ENCODE measurements at regions not wholly inside any gene's neighbourhood (a gene's known extent, or its start where the extent isn't known, plus 50 kb on each side); places are given as distances from the start of the nearest gene placed in this dataset.

DNA sequence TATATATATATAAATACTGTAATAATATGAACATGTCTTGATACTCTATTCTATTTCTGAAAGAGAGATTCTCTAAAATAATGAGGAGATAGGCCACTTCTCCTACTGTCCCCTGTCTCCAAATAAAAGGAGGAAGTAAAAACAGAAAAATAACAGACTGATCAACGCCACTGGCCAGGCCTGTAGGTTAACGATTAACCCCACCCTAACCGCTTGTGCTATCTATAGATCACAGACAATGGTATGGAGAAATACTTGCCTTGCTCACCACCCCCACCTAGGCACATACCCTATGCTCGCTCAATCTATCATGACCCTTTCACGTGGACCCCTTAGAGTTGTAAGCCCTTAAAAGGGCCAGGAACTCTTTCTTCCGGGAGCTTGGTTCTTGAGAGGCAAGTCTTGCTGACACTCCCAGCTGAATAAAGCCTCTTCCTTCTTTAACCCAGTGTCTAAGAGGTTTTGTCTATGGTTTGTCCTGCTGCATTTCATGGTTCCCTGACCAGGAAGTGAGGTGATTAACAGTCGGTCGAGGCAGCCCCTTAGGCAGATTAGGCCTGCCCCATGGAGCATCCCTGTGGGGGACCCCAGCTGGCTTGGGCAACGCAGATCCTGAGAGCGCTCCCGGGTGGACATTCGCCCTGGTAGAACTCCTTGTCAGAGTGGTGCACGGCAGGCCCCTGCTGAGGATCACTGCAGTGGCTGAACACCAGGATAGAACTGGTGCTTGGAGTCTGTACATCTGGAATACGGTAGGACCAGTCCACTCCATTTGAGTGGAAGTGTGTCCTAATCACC, 521.8 kb upstream of the CNTN3 start:
- H3K4me1 Mint-ChIP-seq (ENCODE audit: unreplicated experiment), result no peaks in the 10 kb centered on the region
- DNase-seq (ENCODE audit: extremely low spot score, unreplicated experiment), result no peak
- peaks cover 13% of the 10 kb centered on the region for H3K9me3 Mint-ChIP-seq (ENCODE audit: unreplicated experiment)
- TF ChIP-seq, protein P1, sequence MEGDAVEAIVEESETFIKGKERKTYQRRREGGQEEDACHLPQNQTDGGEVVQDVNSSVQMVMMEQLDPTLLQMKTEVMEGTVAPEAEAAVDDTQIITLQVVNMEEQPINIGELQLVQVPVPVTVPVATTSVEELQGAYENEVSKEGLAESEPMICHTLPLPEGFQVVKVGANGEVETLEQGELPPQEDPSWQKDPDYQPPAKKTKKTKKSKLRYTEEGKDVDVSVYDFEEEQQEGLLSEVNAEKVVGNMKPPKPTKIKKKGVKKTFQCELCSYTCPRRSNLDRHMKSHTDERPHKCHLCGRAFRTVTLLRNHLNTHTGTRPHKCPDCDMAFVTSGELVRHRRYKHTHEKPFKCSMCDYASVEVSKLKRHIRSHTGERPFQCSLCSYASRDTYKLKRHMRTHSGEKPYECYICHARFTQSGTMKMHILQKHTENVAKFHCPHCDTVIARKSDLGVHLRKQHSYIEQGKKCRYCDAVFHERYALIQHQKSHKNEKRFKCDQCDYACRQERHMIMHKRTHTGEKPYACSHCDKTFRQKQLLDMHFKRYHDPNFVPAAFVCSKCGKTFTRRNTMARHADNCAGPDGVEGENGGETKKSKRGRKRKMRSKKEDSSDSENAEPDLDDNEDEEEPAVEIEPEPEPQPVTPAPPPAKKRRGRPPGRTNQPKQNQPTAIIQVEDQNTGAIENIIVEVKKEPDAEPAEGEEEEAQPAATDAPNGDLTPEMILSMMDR (IDR thresholded peaks at IDR 0.05), result no peak
- H3K27ac Mint-ChIP-seq (ENCODE audit: unreplicated experiment), result no peak overlapping the region
- no peak overlapping the region for H3K4me3 Mint-ChIP-seq (ENCODE audit: unreplicated experiment)
- no peaks in the 10 kb centered on the region for H3K27me3 Mint-ChIP-seq (ENCODE audit: unreplicated experiment)
- H3K36me3 Mint-ChIP-seq (ENCODE audit: unreplicated experiment), result no peaks in the 10 kb centered on the region

DNA sequence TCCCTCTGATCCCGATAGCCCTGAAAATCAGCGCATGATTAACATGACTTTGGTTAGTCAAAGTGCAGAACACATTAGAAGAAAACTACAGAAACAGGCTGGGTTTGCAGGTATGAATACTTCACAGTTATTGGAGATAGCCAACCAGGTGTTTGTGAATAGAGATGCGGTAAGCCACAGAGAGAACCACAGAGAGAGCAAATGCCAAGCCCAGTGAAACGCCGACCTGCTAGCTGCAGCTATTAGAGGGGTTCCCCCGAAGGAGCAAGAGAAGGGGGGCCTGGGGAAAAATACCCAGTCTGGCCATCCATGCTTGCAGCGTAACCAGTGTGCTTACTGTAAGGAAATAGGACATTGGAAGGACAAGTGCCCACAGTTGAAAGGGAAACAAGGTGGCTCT, 523.9 kb upstream of the CNTN3 start:
- TF ChIP-seq, protein P1 (IDR thresholded peaks at IDR 0.05), result no peak
- H3K4me3 Mint-ChIP-seq (ENCODE audit: unreplicated experiment), result no peak overlapping the region
- H3K4me1 Mint-ChIP-seq (ENCODE audit: unreplicated experiment), result no peaks in the 10 kb centered on the region
- H3K27ac Mint-ChIP-seq (ENCODE audit: unreplicated experiment), result no peak overlapping the region
- H3K27me3 Mint-ChIP-seq (ENCODE audit: unreplicated experiment), result no peaks in the 10 kb centered on the region
- DNase-seq (ENCODE audit: extremely low spot score, unreplicated experiment), result no peak
- H3K9me3 Mint-ChIP-seq (ENCODE audit: unreplicated experiment), result peaks cover 25% of the 10 kb centered on the region
- H3K36me3 Mint-ChIP-seq (ENCODE audit: unreplicated experiment), result no peaks in the 10 kb centered on the region

DNA sequence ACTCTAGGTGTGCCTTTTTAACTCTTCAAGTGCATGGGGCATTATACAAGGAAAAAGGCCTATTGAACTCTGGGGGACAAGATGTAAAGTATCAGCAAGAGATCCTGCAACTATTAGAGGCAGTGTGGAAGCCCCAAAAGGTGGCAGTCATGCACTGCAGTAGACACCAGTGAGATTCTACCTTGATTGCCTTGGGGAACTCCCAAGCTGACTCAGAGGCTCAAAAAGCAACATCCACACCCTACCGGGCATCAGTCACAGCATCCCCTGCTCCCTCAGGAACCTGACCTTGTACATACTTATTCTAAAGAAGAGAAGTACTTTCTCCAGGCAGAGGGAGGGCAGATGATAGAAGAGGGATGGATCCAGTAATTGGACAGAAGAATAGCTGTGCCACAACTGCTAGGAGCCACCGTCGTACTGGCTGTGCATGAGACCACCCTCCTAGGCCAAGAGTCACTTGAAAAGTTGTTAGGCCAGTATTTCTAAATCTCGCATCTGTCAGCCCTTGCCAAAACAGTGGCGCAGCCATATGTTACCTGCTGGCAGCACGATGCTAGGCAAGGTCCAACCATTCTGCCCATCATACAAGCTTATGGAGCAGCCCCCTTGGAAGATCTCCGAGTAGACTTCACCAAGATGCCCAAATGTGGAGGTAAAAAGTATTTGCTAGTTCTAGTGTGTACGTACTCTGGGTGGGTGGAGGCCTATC, 523.1 kb upstream of the FRG2C start:
- Mint-ChIP-seq H3K36me3 (ENCODE audit: unreplicated experiment) (no peaks in the 10 kb centered on the region), H3K9me3 (ENCODE audit: unreplicated experiment) (peaks cover 20% of the 10 kb centered on the region), H3K4me3 (ENCODE audit: unreplicated experiment) (no peak overlapping the region), H3K27ac (ENCODE audit: unreplicated experiment) (no peak overlapping the region), H3K4me1 (ENCODE audit: unreplicated experiment) (no peaks in the 10 kb centered on the region), H3K27me3 (ENCODE audit: unreplicated experiment) (no peaks in the 10 kb centered on the region)
- no peak for DNase-seq (ENCODE audit: extremely low spot score, unreplicated experiment)
- TF ChIP-seq, protein P1 (IDR thresholded peaks at IDR 0.05), result no peak

DNA sequence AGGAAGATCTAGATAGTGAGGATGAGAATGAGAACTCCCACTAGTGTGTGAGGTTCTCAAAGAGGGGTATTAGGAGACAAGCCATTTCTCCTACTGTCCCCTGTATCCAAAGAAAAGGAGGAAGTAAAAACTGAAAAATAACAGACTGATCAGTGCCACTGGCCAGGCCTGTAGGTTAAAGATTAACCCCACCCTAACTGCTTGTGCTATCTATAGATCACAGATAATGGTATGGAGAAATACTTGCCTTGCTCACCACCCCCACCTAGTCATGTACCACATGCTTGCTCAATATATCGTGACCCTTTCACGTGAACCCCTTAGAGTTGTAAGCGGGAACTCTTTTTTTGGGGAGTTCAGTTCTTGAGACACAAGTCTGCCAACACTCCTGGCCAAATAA, 519.7 kb upstream of the FRG2C start:
- DNase-seq (ENCODE audit: extremely low spot score, unreplicated experiment), result no peak
- Mint-ChIP-seq H3K36me3 (ENCODE audit: unreplicated experiment) (no peaks in the 10 kb centered on the region), H3K27me3 (ENCODE audit: unreplicated experiment) (no peaks in the 10 kb centered on the region), H3K4me3 (ENCODE audit: unreplicated experiment) (no peak overlapping the region), H3K4me1 (ENCODE audit: unreplicated experiment) (no peaks in the 10 kb centered on the region), H3K27ac (ENCODE audit: unreplicated experiment) (no peak overlapping the region), H3K9me3 (ENCODE audit: unreplicated experiment) (peaks cover 11% of the 10 kb centered on the region)
- TF ChIP-seq, protein P1 (IDR thresholded peaks at IDR 0.05), result no peak

DNA sequence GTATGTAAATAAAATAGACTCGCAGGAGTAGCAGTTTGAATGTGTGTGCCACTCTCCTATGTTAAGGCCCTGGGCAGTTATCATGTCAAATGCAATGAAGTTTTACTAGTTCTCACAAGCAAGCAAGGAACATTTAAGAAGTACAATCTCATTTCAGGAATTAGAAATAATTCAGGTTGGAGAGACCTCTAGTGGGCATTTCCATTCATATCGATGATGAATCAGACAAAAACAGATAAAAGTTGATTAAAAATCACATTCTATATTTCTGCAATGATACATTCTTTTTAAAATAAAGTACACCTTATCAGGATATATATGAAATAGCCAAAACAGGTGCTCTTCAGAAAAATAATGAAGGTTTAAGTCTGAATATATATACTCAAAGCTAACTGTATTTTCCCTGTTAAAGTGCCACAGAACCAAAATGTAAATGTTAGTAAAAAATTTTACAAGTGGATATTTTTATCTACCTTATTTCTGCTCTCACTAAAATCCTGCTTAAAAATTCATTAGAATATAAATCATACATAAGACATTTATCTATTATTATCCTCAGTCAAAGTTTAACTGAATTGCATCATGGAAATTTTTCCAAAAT, 492.4 kb upstream of the FRG2C start:
- no peaks in the 10 kb centered on the region for H3K9me3 Mint-ChIP-seq (ENCODE audit: unreplicated experiment)
- H3K36me3 Mint-ChIP-seq (ENCODE audit: unreplicated experiment), result no peaks in the 10 kb centered on the region
- TF ChIP-seq, protein P1 (IDR thresholded peaks at IDR 0.05), result peak; percentile 54
- H3K27me3 Mint-ChIP-seq (ENCODE audit: unreplicated experiment), result peaks cover 3% of the 10 kb centered on the region
- no peaks in the 10 kb centered on the region for H3K4me1 Mint-ChIP-seq (ENCODE audit: unreplicated experiment)
- H3K27ac Mint-ChIP-seq (ENCODE audit: unreplicated experiment), result no peak overlapping the region
- H3K4me3 Mint-ChIP-seq (ENCODE audit: unreplicated experiment), result no peak overlapping the region
- no peak for DNase-seq (ENCODE audit: extremely low spot score, unreplicated experiment)

All from osteocyte (in vitro differentiated cells).